Astrocyte of the cerebellum (primary cell): ENCODE measurements at regions not wholly inside any gene's neighbourhood (a gene's known extent, or its start where the extent isn't known, plus 50 kb on each side); places are given as distances from the start of the nearest gene placed in this dataset.

ENCODE experiments used
- DNase-seq: peaks from one replicate; pipeline ENCODE4 v3.0.0-alpha.2; 2011; ENCODE audit warnings: low read depth
- H3K4me3 ChIP-seq: 2 replicates; pipeline ENCODE4 v1.5.1; 2011; ENCODE audit warnings: mild to moderate bottlenecking, low read depth, low read length, moderate library complexity
- in situ Hi-C: cut with HindIII; loops from 2 replicates; pipeline ENCODE4 v1.10.0; 2017; ENCODE audit warnings: low sequenced_read_pairs
- TF ChIP-seq, protein P1 (sequence below): IDR thresholded peaks from 2 replicates; pipeline ENCODE4 v1.5.1; 2012; ENCODE audit warnings: low read length, low read depth, moderate library complexity, mild to moderate bottlenecking; ENCODE audit errors: missing control alignments

DNA sequence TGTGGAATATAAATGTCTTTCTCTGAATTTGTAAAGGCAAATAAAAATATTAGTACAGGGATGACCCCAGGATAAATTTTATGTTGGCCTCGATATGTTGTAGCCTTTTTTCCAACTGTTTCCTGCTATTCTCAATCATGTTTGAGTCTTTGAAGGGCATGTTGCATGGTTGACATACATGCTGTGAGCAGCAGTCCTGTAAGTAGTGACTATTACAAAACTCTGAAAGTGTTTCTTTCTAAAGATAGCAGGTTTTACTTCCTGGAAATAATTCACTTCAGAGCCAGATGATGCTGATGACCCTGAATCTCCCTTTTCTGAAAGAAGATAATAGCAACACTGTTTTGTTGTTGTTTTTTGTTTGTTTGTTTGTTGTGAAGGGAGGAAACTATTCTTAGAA, 393.0 kb upstream of the GNPDA2 start:
- in situ Hi-C loops, result no loop called here
- H3K4me3 ChIP-seq, result no peak overlapping the region
- no peak for DNase-seq
- TF ChIP-seq, protein P1, sequence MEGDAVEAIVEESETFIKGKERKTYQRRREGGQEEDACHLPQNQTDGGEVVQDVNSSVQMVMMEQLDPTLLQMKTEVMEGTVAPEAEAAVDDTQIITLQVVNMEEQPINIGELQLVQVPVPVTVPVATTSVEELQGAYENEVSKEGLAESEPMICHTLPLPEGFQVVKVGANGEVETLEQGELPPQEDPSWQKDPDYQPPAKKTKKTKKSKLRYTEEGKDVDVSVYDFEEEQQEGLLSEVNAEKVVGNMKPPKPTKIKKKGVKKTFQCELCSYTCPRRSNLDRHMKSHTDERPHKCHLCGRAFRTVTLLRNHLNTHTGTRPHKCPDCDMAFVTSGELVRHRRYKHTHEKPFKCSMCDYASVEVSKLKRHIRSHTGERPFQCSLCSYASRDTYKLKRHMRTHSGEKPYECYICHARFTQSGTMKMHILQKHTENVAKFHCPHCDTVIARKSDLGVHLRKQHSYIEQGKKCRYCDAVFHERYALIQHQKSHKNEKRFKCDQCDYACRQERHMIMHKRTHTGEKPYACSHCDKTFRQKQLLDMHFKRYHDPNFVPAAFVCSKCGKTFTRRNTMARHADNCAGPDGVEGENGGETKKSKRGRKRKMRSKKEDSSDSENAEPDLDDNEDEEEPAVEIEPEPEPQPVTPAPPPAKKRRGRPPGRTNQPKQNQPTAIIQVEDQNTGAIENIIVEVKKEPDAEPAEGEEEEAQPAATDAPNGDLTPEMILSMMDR, result no peak

DNA sequence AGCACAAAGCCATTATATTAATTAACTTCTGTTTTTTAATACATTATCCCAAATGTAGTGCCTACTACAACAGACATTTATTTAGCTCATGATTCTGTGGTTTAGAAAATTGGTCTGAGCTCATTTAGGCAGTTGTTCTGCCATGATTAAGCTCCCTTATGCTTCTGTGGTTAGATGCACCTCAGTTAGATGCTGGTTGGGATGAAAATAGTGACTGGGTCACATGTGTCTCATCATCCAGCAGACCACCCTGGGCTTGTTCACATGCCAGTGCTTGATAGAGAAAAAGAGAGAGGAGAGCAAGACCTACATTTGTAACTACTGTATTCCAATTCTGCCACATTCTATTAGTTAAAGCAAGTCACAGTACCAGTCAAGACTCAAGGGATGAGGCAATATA, 376.4 kb upstream of the GNPDA2 start:
- H3K4me3 ChIP-seq, result no peak overlapping the region
- in situ Hi-C loops, result no loop called here
- TF ChIP-seq, protein P1, result no peak
- DNase-seq, result peak; percentile 23

DNA sequence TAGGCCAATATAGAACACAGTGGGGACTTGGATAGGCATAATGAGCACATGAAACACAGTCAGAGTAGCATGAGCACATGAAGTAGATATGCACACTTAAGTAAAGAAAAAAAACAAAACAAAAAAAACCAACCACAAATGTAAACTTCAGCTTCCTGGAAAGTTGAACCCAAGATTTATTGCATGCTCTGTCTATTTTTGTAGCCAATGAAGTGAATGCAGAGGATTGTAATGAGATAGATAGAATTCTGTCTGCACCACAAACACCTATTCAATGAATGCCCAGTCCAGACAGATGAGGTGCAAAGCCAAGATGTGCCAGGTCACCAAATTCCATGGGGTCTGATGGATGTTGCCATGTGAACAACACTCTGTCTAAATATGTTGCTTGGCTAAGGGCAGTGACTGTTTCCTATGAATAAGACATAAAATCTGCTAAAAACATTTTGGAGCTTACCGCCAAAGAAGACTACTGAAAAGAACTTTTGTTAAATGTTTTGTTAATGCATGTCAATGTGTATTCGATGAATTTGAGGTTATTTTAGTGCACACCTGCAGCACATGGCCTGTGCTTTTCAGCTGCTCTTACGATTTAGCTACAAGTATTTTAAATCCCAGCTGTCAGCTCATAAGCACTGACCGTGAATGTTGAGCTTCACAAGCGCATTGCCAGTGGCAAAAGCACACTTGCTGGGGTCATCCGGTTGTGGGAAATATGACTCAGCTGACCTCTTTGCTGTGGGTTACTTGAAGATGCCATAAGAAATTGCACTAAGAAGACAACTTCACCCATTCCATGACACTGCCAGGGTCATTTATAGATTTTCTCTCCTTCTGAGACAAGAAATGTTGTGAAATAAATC, 374.8 kb upstream of the GNPDA2 start:
- in situ Hi-C loops, result no loop called here
- TF ChIP-seq, protein P1, result no peak
- no peak overlapping the region for H3K4me3 ChIP-seq
- DNase-seq, result peak; percentile 31

DNA sequence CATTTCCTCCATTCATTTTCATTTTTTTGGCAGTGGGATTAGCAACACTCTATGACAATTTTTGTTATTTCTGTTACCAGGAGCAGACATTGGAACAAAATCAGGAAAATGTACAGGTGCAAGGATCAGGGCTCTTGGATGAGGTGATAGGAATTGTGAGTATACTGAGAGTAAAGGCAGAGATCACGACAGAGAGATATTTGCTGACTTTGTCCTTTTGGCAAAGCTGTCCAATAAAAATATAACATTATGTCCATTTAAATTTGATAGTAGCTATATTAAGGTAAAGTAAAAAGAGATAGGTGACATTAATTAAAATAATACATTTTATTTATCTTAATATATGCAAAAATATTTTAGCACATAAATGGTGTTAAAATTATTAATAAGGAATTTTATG, 373.1 kb upstream of the GNPDA2 start:
- no peak for DNase-seq
- no peak overlapping the region for H3K4me3 ChIP-seq
- TF ChIP-seq, protein P1, result no peak
- in situ Hi-C loops, result no loop called here

DNA sequence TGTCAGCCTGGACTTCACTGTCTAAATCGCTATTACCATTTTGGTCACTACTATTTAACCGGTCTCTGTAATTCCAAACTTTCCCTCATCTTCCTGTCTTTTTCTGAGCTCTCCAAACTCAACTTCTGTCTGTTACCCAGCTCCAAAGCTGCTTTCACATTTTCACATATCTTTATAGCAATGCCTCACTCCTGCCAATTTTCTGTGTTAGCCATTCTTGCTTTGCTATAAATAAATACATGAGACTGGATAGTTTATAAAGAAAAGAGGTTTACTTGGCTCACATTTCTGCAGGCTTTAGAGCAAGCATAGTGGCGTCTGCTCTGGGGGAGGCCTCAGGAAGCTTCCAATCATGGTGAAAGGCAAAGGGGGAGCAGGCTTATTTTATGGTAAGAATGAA, 368.3 kb upstream of the GNPDA2 start:
- in situ Hi-C loops, result no loop called here
- TF ChIP-seq, protein P1, result no peak
- no peak for DNase-seq
- no peak overlapping the region for H3K4me3 ChIP-seq

DNA sequence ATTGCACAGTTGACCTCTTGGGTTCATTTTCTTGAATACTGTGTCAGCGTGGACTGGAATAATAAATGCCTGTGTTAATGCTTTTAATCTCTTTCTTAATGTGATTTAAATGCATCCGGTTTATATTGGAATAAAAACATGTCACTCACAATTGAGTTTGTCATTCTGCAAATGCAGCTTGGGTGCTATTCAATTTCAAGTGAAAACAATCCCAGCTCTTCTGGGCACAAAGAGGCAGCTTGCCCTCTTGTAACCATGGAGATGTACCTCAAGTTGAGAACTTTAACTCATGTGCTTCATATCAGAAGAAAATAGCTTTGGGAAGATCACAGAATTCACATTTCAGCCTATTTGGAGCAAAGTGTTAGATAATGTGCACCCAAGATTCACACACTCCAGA, 355.7 kb upstream of the GNPDA2 start:
- TF ChIP-seq, protein P1, result no peak
- no peak overlapping the region for H3K4me3 ChIP-seq
- in situ Hi-C loops, result loop anchor here (5.0 kb wide), 1 partner anchor 115 kb away; no protein-coding TSS in a partner anchor
- DNase-seq, result no peak
